Gastrocnemius medialis (tissue), 4 donors: ENCODE measurements at regions not wholly inside any gene's neighbourhood (a gene's known extent, or its start where the extent isn't known, plus 50 kb on each side); places are given as distances from the start of the nearest gene placed in this dataset.

Experiments
- CTCF ChIP-seq, 5 experiments: fragments of 450-650 bp in 3 of 5; fragments of 200-600 bp in 2 of 5; sonication (generic) in 2 of 5; IDR thresholded peaks in 4 of 5; conservative IDR thresholded peaks in 1 of 5; 1 replicate in 4 of 5; 2 replicates in 1 of 5; pipeline ENCODE4 v1.5.1; 2016 to 2019; ENCODE audit warnings: antibody characterized with exemption in 5 of 5, mild to moderate bottlenecking in 3 of 5, moderate library complexity in 3 of 5
- POLR2A ChIP-seq, 2 donors: fragments of 450-650 bp; IDR thresholded peaks; one replicate each; pipeline ENCODE4 v1.6.1; 2017; ENCODE audit warnings: antibody characterized with exemption in 2 of 2, mild to moderate bottlenecking in 2 of 2, moderate library complexity in 2 of 2

GRCh38 chr1:60841116-60842046 is 241.0 kb upstream of the NFIA start:
- TF ChIP-seq CTCF (IDR thresholded peaks at IDR 0.05 in 4 of 5, conservative IDR thresholded peaks at IDR 0.05 in 1 of 5), result no peak
- no peak for TF ChIP-seq POLR2A (IDR thresholded peaks at IDR 0.05)
